ENCODE measurements at regions not wholly inside any gene's neighbourhood (a gene's known extent, or its start where the extent isn't known, plus 50 kb on each side); places are given as distances from the start of the nearest gene placed in this dataset.

DNA sequence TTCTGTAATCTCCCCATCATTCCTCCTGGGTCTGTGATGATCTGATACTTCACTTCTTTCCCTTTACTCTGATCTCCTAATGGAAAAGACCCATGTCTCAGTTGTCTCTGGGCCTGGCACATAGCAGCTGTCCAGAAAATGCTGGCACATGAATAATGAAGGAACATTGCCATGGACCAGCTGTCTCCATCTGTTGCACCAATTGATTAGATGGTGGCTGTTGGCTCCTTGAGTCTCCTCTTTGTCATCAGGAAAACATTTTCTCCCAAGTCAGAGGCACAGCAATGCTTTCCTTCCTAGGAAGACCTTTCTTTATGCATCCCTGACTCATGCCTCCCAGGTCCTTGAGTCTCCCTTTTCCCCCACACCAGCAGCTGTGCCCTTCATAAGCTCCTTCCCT, 286.2 kb upstream of the CXCR4 start:
- H3K27me3 ChIP-seq (ENCODE audit: control insufficient read depth, insufficient read depth, low read length), result peaks cover 2% of the 10 kb centered on the region
- TF ChIP-seq CTCF (IDR thresholded peaks at IDR 0.05; ENCODE audit: insufficient read depth, low read length, poor library complexity, severe bottlenecking), result no peak
- H3K4me3 ChIP-seq (ENCODE audit: low read depth, low read length), result no peak overlapping the region
- no peak for DNase-seq (ENCODE audit: low read depth)
- H3K36me3 ChIP-seq (ENCODE audit: control insufficient read depth, insufficient read depth, low read length), result no peaks in the 10 kb centered on the region

DNA sequence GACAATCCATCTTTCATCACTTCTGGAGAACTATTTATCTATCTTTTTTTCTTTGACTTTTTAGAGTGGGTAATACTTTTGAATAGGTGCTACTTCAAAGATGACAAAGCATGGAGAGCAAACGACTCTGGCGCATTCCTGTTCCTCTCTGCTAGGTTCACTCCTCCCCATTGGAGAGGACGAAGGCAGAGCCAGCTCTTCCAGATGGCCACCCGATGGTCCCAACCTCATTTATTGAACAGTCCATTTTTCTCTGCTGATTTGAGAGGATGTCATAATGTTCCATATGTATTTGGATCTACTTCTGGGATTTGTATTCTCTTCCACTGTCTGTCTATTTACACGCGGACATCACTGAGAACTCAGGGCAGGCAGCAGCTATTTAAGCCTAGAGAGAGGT, 284.3 kb upstream of the CXCR4 start:
- no peak for DNase-seq (ENCODE audit: low read depth)
- no peak for TF ChIP-seq CTCF (IDR thresholded peaks at IDR 0.05; ENCODE audit: insufficient read depth, low read length, poor library complexity, severe bottlenecking)

DNA sequence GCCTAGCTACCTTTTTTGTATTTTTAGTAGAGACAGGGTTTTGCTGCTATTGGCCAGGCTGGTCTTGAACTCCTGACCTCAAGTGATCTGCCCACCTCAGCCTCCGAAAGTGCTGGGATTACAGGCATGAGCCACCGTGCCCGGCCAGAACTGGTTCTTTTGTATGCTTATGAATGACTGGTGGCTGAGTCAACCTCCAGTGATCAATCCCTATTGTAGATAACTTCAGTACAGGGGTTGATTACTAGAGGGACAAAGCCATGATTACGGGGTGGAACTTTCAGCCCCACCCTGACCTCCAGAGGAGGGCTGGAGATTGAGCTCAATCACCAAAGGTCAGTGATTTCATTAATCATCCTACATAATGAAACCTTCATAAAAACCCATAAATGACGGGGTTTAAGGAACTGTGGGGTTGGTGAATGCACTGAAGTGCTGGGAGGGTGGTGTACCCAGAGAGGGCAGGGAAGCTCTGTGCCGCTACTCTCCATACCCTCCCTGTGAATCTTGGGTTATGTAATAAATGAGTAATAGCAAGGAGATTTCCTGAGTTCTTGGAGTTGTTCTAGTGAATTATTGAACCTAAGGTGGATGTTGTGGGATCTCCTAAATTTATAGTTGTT, 281.8 kb upstream of the CXCR4 start:
- no peak for DNase-seq (ENCODE audit: low read depth)
- no peaks in the 10 kb centered on the region for H3K36me3 ChIP-seq (ENCODE audit: control insufficient read depth, insufficient read depth, low read length)
- H3K4me3 ChIP-seq (ENCODE audit: low read depth, low read length), result no peak overlapping the region
- TF ChIP-seq CTCF (IDR thresholded peaks at IDR 0.05; ENCODE audit: insufficient read depth, low read length, poor library complexity, severe bottlenecking), result no peak
- no peaks in the 10 kb centered on the region for H3K27me3 ChIP-seq (ENCODE audit: control insufficient read depth, insufficient read depth, low read length)

More for the DNA sequence above, 284.3 kb upstream of the CXCR4 start:
- no peaks in the 10 kb centered on the region for H3K36me3 ChIP-seq (ENCODE audit: control insufficient read depth, insufficient read depth, low read length)
- H3K27me3 ChIP-seq (ENCODE audit: control insufficient read depth, insufficient read depth, low read length), result peaks cover 2% of the 10 kb centered on the region
- no peak overlapping the region for H3K4me3 ChIP-seq (ENCODE audit: low read depth, low read length)

DNA sequence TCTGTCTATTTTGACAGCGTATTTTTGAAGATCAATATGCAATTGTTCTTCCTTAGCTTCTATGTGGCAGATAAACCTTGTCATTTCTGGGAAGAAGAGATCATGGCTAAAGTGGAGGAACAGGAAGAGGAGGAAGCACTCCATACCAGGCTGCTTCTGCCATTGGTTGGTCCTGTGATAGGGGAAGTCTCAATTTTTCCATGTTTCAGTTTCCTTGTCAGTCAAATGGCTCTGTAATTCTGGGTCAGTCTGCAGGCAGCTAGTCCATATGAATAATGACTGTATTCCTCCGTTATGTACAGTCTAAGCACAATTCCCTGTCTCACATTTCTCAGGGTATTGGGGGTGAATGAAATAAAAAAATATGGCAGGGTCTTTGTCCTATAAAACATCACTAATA, 277.6 kb upstream of the CXCR4 start:
- no peaks in the 10 kb centered on the region for H3K36me3 ChIP-seq (ENCODE audit: control insufficient read depth, insufficient read depth, low read length)
- no peak for DNase-seq (ENCODE audit: low read depth)
- H3K27me3 ChIP-seq (ENCODE audit: control insufficient read depth, insufficient read depth, low read length), result no peaks in the 10 kb centered on the region
- no peak for TF ChIP-seq CTCF (IDR thresholded peaks at IDR 0.05; ENCODE audit: insufficient read depth, low read length, poor library complexity, severe bottlenecking)
- no peak overlapping the region for H3K4me3 ChIP-seq (ENCODE audit: low read depth, low read length)

DNA sequence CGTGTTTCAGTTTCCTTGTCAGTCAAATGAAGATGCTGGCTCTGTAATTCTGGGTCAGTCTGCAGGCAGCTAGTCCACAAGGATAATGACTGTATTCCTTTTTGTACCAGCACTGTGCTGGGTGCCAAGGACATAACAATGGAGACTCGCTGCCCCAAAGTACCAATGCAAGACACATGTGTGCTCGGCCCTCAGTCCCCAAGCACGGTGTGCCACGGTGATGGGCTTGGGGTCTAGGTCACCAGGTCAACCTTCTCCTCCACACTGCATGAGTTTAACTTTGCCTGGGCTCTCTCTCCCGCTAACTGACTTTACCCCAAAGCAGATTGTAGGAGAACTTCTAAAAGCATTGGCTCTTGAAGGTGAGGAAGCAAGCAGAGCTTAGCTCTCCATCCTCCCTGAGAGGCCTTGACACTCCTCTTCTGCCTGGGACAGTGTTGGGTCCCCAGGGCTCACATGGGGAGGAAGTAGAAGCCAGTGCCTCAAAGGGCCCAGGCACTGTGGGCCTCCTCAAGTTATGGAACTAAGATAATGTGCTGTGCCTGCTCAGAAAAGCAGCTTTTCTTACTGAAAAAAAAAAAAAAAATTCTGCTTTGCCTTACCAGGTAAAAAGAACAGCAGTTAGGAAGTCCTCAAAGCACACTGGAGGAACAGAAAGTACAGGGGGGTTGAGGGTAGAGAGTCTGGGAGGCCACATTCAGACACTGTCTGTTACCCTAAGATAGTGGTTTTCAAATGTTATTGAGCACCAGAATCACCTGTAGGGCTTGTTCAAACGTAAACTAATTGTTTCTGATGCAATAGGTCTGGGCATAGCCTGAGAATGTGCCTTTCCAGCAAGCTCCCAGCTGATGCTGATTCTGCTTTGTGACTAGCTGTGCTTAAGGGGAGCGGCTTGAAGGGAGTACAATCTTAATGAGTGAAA, 276.4 kb upstream of the CXCR4 start:
- no peaks in the 10 kb centered on the region for H3K27me3 ChIP-seq (ENCODE audit: control insufficient read depth, insufficient read depth, low read length)
- no peak overlapping the region for H3K4me3 ChIP-seq (ENCODE audit: low read depth, low read length)
- TF ChIP-seq CTCF (IDR thresholded peaks at IDR 0.05; ENCODE audit: insufficient read depth, low read length, poor library complexity, severe bottlenecking), result no peak
- DNase-seq (ENCODE audit: low read depth), result no peak
- H3K36me3 ChIP-seq (ENCODE audit: control insufficient read depth, insufficient read depth, low read length), result no peaks in the 10 kb centered on the region

All from kidney epithelial cell (primary cell).